ENCODE measurements at regions not wholly inside any gene's neighbourhood (a gene's known extent, or its start where the extent isn't known, plus 50 kb on each side); places are given as distances from the start of the nearest gene placed in this dataset.
"Not testable (repeated sequence)": the region's sequence is repeated elsewhere in the genome, so short reads cannot be mapped to it uniquely, and the experiment has no call there.

DNA sequence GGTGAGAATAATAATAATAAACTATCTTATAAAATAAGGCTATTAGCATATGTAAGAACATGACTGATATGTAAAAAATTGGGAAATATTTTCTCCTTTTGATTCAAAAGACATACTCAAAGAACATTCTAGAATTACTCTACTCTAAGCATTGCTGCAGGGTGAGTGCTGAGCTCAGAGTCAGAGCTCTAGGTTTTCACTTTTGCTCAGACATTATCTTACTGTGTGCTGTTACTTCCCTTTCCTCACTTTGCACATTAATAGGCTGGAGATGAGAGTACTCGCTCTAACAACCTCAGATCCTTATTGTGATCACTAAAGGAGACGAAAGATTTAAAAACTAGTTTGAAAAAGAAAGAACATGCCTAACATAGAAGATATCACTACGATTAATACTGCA is 99.4 kb upstream of the C9orf72 start:
- no peak for DNase-seq (ENCODE audit: low spot score)

GRCh38 chr9:27673641-27674040 is 100.4 kb upstream of the C9orf72 start:
- no peak for DNase-seq (ENCODE audit: low spot score)

- DNase-seq (ENCODE audit: low spot score), result no peak
Measured at GRCh38 chr9:27675354-27675753, 102.1 kb upstream of the C9orf72 start.

- no peak for DNase-seq (ENCODE audit: low spot score)
Measured at GRCh38 chr9:27676827-27677226, 103.5 kb upstream of the C9orf72 start.

DNA sequence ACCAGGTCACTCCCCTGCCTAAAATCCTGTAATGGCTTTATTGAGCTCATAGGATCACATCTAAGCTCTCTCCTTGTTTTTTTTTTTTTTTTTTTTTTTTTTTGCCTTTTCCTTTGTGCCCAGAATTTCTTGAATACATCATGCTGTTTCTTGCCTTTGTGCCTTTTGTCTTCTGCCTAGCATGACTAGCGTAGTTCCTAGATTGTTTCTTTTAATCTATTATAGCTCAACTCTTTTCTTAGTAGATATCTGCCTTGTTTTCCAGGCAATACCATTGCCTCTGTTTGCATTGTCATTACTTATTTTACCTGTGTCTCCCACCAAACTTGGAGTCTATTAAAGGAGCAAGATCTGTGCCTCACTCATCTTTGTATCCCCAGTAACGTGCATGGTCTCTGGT is 106.1 kb upstream of the C9orf72 start:
- DNase-seq (ENCODE audit: low spot score), result no peak

- no peak for DNase-seq (ENCODE audit: low spot score)
Measured at GRCh38 chr9:27683181-27683580, 109.9 kb upstream of the C9orf72 start.

DNA sequence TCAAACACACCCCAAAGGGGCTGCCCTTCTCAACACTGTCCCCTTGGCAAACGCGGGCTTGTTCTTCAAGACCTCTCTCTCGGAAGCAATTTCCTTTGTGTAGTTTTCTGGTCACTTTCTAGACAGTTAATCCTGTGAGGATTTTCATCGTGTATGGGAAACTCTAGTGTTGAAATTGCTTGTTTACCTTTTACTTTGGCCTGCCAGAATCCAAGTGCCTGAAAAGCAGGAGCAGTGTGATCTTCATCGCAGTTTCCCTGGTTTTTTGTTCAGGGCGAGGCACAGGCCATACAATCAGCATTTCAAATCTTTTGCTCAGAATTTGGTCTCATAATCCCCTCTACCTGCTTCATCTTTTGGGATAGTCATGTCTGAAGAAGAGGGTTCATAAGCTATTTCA is 115.7 kb upstream of the C9orf72 start:
- DNase-seq (ENCODE audit: low spot score), result no peak

DNA sequence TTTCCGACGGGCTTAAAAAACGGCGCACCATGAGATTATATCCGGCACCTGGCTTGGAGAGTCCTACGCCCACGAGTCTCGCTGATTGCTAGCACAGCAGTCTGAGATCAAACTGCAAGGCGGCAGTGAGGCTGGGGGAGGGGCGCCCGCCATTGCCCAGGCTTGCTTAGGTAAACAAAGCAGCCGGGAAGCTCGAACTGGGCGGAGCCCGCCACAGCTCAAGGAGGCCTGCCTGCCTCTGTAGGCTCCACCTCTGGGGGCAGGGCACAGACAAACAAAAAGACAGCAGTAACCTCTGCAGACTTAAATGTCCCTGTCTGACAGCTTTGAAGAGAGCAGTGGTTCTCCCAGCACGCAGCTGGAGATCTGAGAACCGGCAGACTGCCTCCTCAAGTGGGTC is 117.5 kb upstream of the C9orf72 start:
- not testable (repeated sequence) for DNase-seq (ENCODE audit: low spot score)

- no peak for DNase-seq (ENCODE audit: low spot score)
Measured at GRCh38 chr9:27699621-27700020, 126.3 kb upstream of the C9orf72 start.

GRCh38 chr9:27701016-27701415 is 127.7 kb upstream of the C9orf72 start:
- peak; percentile 22 for DNase-seq (ENCODE audit: low spot score)

DNA sequence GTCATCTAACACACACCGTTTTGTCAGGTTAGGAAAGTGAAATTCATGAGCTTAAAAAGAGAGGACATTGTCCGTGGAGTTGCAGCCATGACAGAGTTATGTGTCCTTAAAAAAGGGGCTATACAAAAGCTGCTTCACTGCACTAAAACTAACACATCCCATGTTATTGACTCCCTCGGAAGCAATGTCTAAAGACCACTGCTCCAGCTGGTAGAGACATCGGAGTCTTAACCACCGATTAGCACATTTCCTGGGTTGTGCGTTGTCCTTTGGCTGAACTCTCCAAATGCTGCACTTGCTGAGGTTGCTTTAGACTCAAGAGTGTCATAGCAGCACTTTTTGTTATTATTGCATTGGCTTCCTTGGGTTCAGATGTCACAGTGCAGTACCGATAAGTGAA is 128.3 kb upstream of the C9orf72 start:
- no peak for DNase-seq (ENCODE audit: low spot score)

- no peak for DNase-seq (ENCODE audit: low spot score)
Measured at GRCh38 chr9:27703216-27703980, 130.1 kb upstream of the C9orf72 start.

DNA sequence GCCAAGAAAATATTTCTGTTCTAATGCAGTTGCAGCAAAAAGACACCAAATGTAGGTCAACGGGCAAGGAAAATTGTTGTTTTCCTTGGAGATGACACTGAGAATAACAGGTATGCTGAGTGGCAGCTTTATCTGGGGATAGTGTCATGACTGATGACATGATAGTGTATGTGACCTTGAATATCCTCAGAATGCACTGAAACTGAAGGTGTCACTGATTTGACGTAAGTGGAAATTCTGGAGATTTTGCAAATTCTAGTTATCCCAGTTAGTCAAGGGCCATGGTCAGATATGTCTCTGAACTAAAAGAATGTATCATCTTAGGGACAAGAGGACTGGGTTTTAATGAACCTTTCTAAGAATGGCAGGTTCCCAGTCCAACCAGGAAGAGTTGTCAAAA is 138.0 kb upstream of the C9orf72 start:
- no peak for DNase-seq (ENCODE audit: low spot score)

GRCh38 chr9:27712806-27713205 is 139.5 kb upstream of the C9orf72 start:
- DNase-seq (ENCODE audit: low spot score), result no peak

- no peak for DNase-seq (ENCODE audit: low spot score)
Measured at GRCh38 chr9:27714388-27714787, 141.1 kb upstream of the C9orf72 start.

DNA sequence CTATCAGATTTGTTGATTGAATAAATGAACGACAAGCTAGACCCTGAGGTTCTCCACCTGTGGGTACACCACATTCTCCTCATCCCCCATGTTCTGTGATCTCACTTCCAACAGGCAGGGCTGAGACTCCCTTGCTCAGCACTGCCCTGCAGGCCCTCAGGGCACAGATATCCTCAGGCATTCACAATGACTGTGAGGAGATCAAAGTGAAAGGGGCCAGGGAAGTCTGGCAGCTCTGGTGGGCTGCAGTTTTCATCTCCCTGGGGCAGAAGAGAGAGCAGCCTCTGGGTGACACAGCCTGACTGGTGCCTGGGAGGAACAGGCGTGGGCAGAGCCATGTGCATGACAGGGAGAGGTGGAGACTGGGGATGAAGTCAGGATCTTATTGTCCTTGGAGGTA is 142.4 kb upstream of the C9orf72 start:
- DNase-seq (ENCODE audit: low spot score), result no peak

DNA sequence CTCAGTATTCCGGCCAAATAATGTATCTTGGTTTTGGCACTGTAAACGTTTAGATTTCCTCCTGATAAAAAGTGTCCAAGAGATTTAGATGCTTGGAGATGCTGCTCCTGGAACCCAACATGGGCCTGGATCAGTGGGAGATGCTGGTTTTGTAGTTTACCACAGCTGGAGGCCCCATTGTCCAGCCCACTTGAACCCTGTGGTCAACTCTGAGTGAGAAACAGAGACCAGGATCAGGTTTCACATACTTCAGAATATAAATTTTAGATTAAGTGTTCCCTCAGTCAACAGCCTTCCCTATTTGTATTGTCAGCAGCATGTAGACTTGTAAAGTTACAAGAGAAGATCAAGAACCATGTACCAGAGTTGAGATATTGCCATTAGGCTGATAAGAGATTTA is 144.7 kb upstream of the C9orf72 start:
- no peak for DNase-seq (ENCODE audit: low spot score)

DNA sequence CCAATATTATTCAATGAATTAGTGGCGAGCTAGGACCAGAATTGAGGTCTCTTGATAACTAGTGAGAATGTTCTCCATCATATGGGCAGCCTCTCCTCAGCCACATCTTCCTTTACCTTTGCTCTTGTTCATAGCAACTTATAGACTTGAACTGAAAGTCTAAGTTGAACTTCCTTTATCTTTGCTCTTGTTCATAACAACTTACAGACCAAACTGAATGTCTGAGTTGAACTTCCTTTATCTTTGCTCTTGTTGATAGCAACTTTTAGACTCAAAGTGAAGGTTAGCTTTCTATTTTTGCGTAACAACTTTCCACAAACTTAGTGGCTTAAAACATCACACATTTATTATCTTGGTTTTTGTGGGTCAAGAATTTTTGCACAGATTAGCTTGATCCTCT is 146.4 kb upstream of the C9orf72 start:
- no peak for DNase-seq (ENCODE audit: low spot score)

GRCh38 chr9:27722866-27723265 is 149.6 kb upstream of the C9orf72 start:
- no peak for DNase-seq (ENCODE audit: low spot score)

GRCh38 chr9:27726244-27727081 is 153.2 kb upstream of the C9orf72 start:
- peak; percentile 91 for DNase-seq (ENCODE audit: low spot score)

DNA sequence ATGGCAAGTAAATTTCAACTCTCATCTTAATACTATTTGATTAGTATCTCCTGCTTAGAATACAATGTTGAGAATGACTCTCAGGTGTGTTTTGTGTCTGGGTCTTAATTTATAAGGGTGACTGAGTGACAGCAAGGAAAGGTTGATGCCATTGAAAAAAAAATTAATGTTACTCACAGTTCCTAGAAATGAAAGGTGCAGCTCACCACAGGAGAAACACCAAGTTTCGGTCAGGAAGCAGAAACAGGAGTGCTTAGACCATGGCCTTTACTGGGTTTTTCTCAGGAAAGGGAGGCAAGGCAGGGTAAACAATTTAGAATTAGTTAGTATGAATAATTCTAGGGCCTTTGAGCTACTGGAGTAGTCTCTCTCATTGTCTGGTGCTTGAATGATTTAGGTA is 159.2 kb upstream of the C9orf72 start:
- no peak for DNase-seq (ENCODE audit: low spot score)

DNA sequence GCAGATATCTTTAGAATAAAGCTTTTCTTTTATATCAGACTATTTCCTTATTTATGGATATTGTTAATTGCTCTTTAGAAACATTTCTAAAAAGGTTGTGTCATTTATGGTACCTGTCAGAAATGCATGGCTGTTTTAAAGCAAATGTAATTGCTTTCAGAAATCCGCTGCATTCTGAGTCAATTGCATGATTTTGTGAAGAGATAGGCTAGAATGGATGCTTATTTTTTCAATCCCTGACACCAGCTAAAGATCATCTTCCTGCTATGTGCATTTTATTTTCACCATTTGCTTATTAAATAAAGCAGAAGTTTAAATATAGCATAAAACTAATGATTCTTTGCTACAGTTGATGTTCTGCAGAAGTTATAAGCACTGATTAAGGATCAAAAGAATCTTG is 170.2 kb upstream of the C9orf72 start:
- no peak for DNase-seq (ENCODE audit: low spot score)

- DNase-seq (ENCODE audit: low spot score), result no peak
Measured at GRCh38 chr9:27747450-27747849, 174.2 kb upstream of the C9orf72 start.

- peak; percentile 62 for DNase-seq (ENCODE audit: low spot score)
Measured at GRCh38 chr9:27749838-27750237, 176.6 kb upstream of the C9orf72 start.
